ENCODE measurements at regions not wholly inside any gene's neighbourhood (a gene's known extent, or its start where the extent isn't known, plus 50 kb on each side); places are given as distances from the start of the nearest gene placed in this dataset.

DNA sequence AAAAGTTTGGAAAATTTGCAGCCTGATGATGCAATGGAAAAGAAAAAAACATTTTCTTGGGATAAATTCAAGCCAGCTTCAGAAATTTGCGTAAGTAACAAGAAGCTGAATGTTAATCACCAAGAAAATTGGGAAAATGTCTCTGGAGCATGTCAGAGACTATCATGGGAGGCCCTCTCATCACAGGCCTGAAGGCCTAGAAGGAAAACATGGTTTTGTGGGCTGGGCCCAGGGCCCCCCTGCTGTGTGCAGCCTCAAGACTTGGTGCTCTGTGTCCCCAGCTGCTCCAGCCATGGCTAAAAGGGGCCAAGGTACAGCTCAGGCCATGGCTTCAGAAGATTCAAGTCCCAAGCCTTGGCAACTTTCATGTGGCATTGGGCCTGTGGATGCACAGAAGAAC, 1049.8 kb upstream of the GRIA3 start:
- TF ChIP-seq CTCF (IDR thresholded peaks at IDR 0.05) = no peak
- TF ChIP-seq POLR2A (IDR thresholded peaks at IDR 0.05) = no peak
